AG08395 (cell line): ENCODE measurements at regions not wholly inside any gene's neighbourhood (a gene's known extent, or its start where the extent isn't known, plus 50 kb on each side); places are given as distances from the start of the nearest gene placed in this dataset.
A peak's percentile ranks its signal among the peaks of the same experiment; 100 is the strongest.

Experiments
- DNase-seq: peaks from one replicate; pipeline ENCODE4 v3.0.0; 2012; ENCODE audit warnings: mixed read lengths, low spot score

- peak; percentile 86 for DNase-seq
Measured at GRCh38 chr12:67910360-67911274, 78.6 kb upstream of the IFNG-AS1 start.

- DNase-seq, result no peak
Measured at GRCh38 chr12:67911275-67911600, 78.0 kb upstream of the IFNG-AS1 start.

- no peak for DNase-seq
Measured at GRCh38 chr12:67911789-67912188, 77.5 kb upstream of the IFNG-AS1 start.

- no peak for DNase-seq
Measured at GRCh38 chr12:67915335-67915851, 73.9 kb upstream of the IFNG-AS1 start.

- DNase-seq, result peak; percentile 58
Measured at GRCh38 chr12:67916266-67916970, 72.8 kb upstream of the IFNG-AS1 start.

- DNase-seq, result no peak
Measured at GRCh38 chr12:67917811-67918210, 71.4 kb upstream of the IFNG-AS1 start.

- no peak for DNase-seq
Measured at GRCh38 chr12:67918441-67918840, 70.8 kb upstream of the IFNG-AS1 start.

GRCh38 chr12:67919406-67919805 is 69.8 kb upstream of the IFNG-AS1 start:
- peak; percentile 59 for DNase-seq

- DNase-seq, result no peak
Measured at GRCh38 chr12:67920413-67920812, 68.8 kb upstream of the IFNG-AS1 start.

GRCh38 chr12:67921286-67921685 is 68.0 kb upstream of the IFNG-AS1 start:
- no peak for DNase-seq

- DNase-seq, result no peak
Measured at GRCh38 chr12:67922245-67922644, 67.0 kb upstream of the IFNG-AS1 start.

GRCh38 chr12:67925077-67925476 is 64.2 kb upstream of the IFNG-AS1 start:
- no peak for DNase-seq

GRCh38 chr12:67925552-67925951 is 63.7 kb upstream of the IFNG-AS1 start:
- DNase-seq, result no peak

- no peak for DNase-seq
Measured at GRCh38 chr12:67926063-67926462, 63.2 kb upstream of the IFNG-AS1 start.

- DNase-seq, result no peak
Measured at GRCh38 chr12:67927324-67927723, 61.9 kb upstream of the IFNG-AS1 start.

GRCh38 chr12:67927815-67928214 is 61.4 kb upstream of the IFNG-AS1 start:
- no peak for DNase-seq

- no peak for DNase-seq
Measured at GRCh38 chr12:67928621-67929383, 60.4 kb upstream of the IFNG-AS1 start.

- DNase-seq, result no peak
Measured at GRCh38 chr12:67929384-67929772, 59.9 kb upstream of the IFNG-AS1 start.

GRCh38 chr12:67937822-67938221 is 51.4 kb upstream of the IFNG-AS1 start:
- no peak for DNase-seq
